ENCODE measurements at regions not wholly inside any gene's neighbourhood (a gene's known extent, or its start where the extent isn't known, plus 50 kb on each side); places are given as distances from the start of the nearest gene placed in this dataset.

GRCh38 chr15:35852818-35853624 is 307.1 kb upstream of the DPH6 start:
- H2AFZ ChIP-seq (ENCODE audit: low read length) = no peak overlapping the region
- TF ChIP-seq CTCF (conservative IDR thresholded peaks at IDR 0.05 in 1 of 2, IDR thresholded peaks at IDR 0.05 in 1 of 2; ENCODE audit: low read depth in 1 of 2, low read length in 2 of 2) = no peak
- TF ChIP-seq EZH2 (IDR thresholded peaks at IDR 0.05; ENCODE audit: low read length, missing control alignments) = no peak
- H3K4me3 ChIP-seq (replicated peaks in 1 of 4; ENCODE audit: control extremely low read depth in 1 of 4, insufficient read depth in 1 of 4, low read depth in 3 of 4, low read length in 4 of 4) = no peak overlapping the region
- H4K20me1 ChIP-seq (ENCODE audit: control insufficient read depth, extremely low read depth, insufficient read depth, low read length) = no peaks in the 10 kb centered on the region
- H3K4me2 ChIP-seq (ENCODE audit: extremely low read depth, insufficient read depth, low read length) = no peak overlapping the region
- no peaks in the 10 kb centered on the region for H3K27me3 ChIP-seq (ENCODE audit: control insufficient read depth, insufficient read depth, low read length)
- H3K9me3 ChIP-seq (ENCODE audit: control insufficient read depth, insufficient read depth, low read depth, low read length) = no peaks in the 10 kb centered on the region
- H3K27ac ChIP-seq (ENCODE audit: insufficient read depth, low read length) = no peak overlapping the region
- no peak for DNase-seq (ENCODE audit: low read depth in 2 of 2)
- no peaks in the 10 kb centered on the region for H3K79me2 ChIP-seq (ENCODE audit: control insufficient read depth, insufficient read depth, low read length)
- no peaks in the 10 kb centered on the region for H3K36me3 ChIP-seq (ENCODE audit: control insufficient read depth, insufficient read depth, low read length)
- no peaks in the 10 kb centered on the region for H3K4me1 ChIP-seq (ENCODE audit: control insufficient read depth, extremely low read depth, insufficient read depth, low read length)
- no peak overlapping the region for H3K9ac ChIP-seq (ENCODE audit: insufficient read depth, low read length)

GRCh38 chr15:35854316-35854715 is 308.4 kb upstream of the DPH6 start:
- no peak overlapping the region for H3K4me3 ChIP-seq (replicated peaks in 1 of 4; ENCODE audit: control extremely low read depth in 1 of 4, insufficient read depth in 1 of 4, low read depth in 3 of 4, low read length in 4 of 4)
- H3K27ac ChIP-seq (ENCODE audit: insufficient read depth, low read length) = no peak overlapping the region
- H3K36me3 ChIP-seq (ENCODE audit: control insufficient read depth, insufficient read depth, low read length) = no peaks in the 10 kb centered on the region
- H3K4me2 ChIP-seq (ENCODE audit: extremely low read depth, insufficient read depth, low read length) = no peak overlapping the region
- H2AFZ ChIP-seq (ENCODE audit: low read length) = no peak overlapping the region
- H3K4me1 ChIP-seq (ENCODE audit: control insufficient read depth, extremely low read depth, insufficient read depth, low read length) = no peaks in the 10 kb centered on the region
- H3K79me2 ChIP-seq (ENCODE audit: control insufficient read depth, insufficient read depth, low read length) = no peaks in the 10 kb centered on the region
- H3K9ac ChIP-seq (ENCODE audit: insufficient read depth, low read length) = no peak overlapping the region
- H3K9me3 ChIP-seq (ENCODE audit: control insufficient read depth, insufficient read depth, low read depth, low read length) = no peaks in the 10 kb centered on the region
- no peak for DNase-seq (ENCODE audit: low read depth in 2 of 2)
- H4K20me1 ChIP-seq (ENCODE audit: control insufficient read depth, extremely low read depth, insufficient read depth, low read length) = no peaks in the 10 kb centered on the region
- no peaks in the 10 kb centered on the region for H3K27me3 ChIP-seq (ENCODE audit: control insufficient read depth, insufficient read depth, low read length)
- TF ChIP-seq EZH2 (IDR thresholded peaks at IDR 0.05; ENCODE audit: low read length, missing control alignments) (no peak), CTCF (conservative IDR thresholded peaks at IDR 0.05 in 1 of 2, IDR thresholded peaks at IDR 0.05 in 1 of 2; ENCODE audit: low read depth in 1 of 2, low read length in 2 of 2) (no peak)

GRCh38 chr15:35857567-35858226 is 311.7 kb upstream of the DPH6 start:
- Histone ChIP-seq H3K79me2 (ENCODE audit: control insufficient read depth, insufficient read depth, low read length) (no peaks in the 10 kb centered on the region), H3K4me1 (ENCODE audit: control insufficient read depth, extremely low read depth, insufficient read depth, low read length) (no peaks in the 10 kb centered on the region), H3K4me3 (replicated peaks in 1 of 4; ENCODE audit: control extremely low read depth in 1 of 4, insufficient read depth in 1 of 4, low read depth in 3 of 4, low read length in 4 of 4) (no peak overlapping the region), H3K27me3 (ENCODE audit: control insufficient read depth, insufficient read depth, low read length) (no peaks in the 10 kb centered on the region), H3K36me3 (ENCODE audit: control insufficient read depth, insufficient read depth, low read length) (no peaks in the 10 kb centered on the region), H4K20me1 (ENCODE audit: control insufficient read depth, extremely low read depth, insufficient read depth, low read length) (no peaks in the 10 kb centered on the region), H3K9me3 (ENCODE audit: control insufficient read depth, insufficient read depth, low read depth, low read length) (no peaks in the 10 kb centered on the region), H3K9ac (ENCODE audit: insufficient read depth, low read length) (no peak overlapping the region), H3K4me2 (ENCODE audit: extremely low read depth, insufficient read depth, low read length) (no peak overlapping the region), H3K27ac (ENCODE audit: insufficient read depth, low read length) (no peak overlapping the region), H2AFZ (ENCODE audit: low read length) (no peak overlapping the region)
- TF ChIP-seq CTCF (conservative IDR thresholded peaks at IDR 0.05 in 1 of 2, IDR thresholded peaks at IDR 0.05 in 1 of 2; ENCODE audit: low read depth in 1 of 2, low read length in 2 of 2) = no peak
- no peak for TF ChIP-seq EZH2 (IDR thresholded peaks at IDR 0.05; ENCODE audit: low read length, missing control alignments)
- DNase-seq (ENCODE audit: low read depth in 2 of 2) = no peak
